GM10248 (cell line): ENCODE measurements at regions not wholly inside any gene's neighbourhood (a gene's known extent, or its start where the extent isn't known, plus 50 kb on each side); places are given as distances from the start of the nearest gene placed in this dataset.

ENCODE experiments used
- CTCF ChIA-PET: fragments of 300-600 bp; sonication (Branson Sonifier 250); formaldehyde crosslinking; extraction: SDS; loops from one replicate; lab custom pipeline; 2021; ENCODE audit warnings: antibody characterized with exemption; lab: Yijun Ruan, JAX
- POLR2A ChIA-PET: fragments of 350-650 bp; sonication (Branson Sonifier 250); formaldehyde crosslinking; extraction: SDS; loops from one replicate; lab custom pipeline; 2020; ENCODE audit warnings: antibody characterized with exemption; lab: Yijun Ruan, JAX
- DNase-seq: peaks from one replicate; pipeline ENCODE4 v3.0.0; 2012; ENCODE audit errors: extremely low spot score
- TF ChIP-seq, protein P1 (sequence below): IDR thresholded peaks from 2 replicates; pipeline ENCODE4 v1.5.1; 2012; ENCODE audit warnings: mild to moderate bottlenecking, low read depth; ENCODE audit errors: extremely low read depth, missing control alignments, control extremely low read depth

DNA sequence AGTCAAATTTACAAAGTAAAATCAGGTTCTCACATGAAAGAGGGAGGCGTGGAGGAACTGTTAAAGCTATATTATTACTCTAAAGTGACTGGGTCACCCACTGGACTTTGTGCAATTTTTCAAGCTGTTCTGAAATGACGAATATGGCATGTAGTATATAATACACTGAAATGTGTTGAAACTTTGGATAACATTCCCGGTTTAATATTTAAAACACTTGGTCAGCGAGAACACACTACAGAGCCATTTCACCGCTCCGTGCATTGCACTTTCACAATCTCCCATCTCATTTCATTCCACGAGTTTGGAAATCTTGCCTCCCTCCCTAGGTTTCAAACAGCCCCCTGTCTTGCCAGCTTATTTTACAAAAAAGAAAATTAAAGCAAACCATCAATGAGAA lies 337.9 kb downstream of the WDR11 start:
- no peak for DNase-seq
- CTCF ChIA-PET, result interaction anchor here (1.2 to 1.5 kb wide), 3 partner anchors 29 to 57 kb away, joined by 3 to 4 read pairs (median 3); no protein-coding TSS in a partner anchor
- POLR2A ChIA-PET, result interaction anchor here (0.6 kb wide), 1 partner anchor 265 kb away, joined by 5 read pairs; no protein-coding TSS in a partner anchor
- TF ChIP-seq, protein P1, sequence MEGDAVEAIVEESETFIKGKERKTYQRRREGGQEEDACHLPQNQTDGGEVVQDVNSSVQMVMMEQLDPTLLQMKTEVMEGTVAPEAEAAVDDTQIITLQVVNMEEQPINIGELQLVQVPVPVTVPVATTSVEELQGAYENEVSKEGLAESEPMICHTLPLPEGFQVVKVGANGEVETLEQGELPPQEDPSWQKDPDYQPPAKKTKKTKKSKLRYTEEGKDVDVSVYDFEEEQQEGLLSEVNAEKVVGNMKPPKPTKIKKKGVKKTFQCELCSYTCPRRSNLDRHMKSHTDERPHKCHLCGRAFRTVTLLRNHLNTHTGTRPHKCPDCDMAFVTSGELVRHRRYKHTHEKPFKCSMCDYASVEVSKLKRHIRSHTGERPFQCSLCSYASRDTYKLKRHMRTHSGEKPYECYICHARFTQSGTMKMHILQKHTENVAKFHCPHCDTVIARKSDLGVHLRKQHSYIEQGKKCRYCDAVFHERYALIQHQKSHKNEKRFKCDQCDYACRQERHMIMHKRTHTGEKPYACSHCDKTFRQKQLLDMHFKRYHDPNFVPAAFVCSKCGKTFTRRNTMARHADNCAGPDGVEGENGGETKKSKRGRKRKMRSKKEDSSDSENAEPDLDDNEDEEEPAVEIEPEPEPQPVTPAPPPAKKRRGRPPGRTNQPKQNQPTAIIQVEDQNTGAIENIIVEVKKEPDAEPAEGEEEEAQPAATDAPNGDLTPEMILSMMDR, result no peak

DNA sequence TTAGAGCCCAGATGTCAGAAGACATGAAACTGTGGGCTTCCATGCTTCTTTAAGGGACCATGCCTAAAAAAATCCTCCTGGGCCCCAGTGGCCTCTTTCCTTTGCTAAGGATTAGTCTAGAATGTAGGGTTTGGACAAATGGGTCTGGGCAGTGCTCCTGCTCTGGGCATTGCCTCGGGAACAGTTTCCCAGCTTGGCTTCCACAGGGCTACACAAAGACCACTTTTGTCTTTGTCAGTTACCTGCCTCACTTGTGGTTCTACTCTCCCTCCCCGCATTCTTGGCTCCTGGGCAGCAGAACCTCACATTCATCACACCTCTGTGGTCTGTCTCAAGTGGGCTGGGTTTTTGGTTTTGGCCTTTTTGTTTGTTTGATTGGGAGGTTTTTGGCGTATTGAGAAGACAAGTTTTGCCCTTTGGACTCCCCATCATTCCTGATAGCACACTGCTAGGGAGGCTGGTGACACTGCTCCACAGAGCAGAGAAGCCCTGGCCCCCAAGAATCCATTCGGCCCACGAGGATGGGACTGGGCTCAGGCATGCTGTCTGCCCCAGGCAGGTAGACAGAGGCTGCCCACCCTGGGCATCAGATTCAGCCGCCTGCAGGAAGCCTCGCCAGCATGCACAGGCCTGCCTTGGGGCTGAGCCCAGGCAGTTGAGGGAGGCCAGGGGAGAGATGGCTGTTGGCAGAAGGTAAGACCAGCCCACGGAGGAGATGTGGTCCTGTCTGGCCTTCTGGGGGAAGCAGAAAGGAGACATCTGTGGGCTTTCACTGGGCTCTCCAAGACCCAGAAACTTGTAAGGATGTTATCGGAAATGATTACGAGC lies 343.7 kb downstream of the WDR11 start:
- POLR2A ChIA-PET, result no interaction called here
- CTCF ChIA-PET, result no interaction called here
- no peak for DNase-seq
- TF ChIP-seq, protein P1, result no peak

DNA sequence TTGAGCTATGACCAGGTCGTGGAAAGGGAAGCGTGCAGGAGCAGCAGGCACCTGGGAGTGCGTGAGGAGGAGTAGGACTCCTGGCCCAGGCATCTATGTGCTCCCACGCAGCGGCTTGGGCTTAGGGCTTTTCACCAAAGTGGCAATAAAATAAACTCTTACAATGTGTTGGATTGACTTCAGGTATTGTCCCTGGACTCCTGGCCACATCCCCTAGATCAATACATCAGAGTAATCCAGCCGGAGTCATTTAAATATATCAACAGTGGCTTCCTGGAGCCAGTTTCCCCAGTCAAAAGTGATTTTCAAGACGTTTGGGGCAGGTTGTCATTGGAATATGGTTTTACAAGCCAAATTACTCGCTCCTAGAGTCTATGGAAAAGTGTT lies 344.4 kb downstream of the WDR11 start:
- no peak for DNase-seq
- TF ChIP-seq, protein P1, result no peak
- CTCF ChIA-PET, result no interaction called here
- POLR2A ChIA-PET, result no interaction called here

DNA sequence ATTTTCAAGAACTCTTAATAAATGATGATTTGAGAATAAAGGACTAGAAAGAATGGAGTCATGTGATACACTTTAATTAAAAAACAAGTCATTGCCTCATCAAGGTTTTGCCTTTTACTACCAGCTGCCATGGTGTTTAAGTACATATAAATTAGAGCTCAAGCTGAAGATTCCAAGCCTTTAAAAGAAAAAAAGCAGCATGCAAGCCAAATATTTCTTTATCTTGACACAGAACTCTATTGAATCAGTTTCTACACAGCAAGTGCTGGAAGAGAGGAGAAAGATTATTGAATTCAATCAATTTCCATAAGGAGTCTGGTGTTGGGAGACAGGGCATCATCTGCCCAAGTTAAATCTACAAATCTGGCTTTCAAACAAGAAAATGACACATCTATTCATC lies 347.9 kb downstream of the WDR11 start:
- CTCF ChIA-PET, result no interaction called here

DNA sequence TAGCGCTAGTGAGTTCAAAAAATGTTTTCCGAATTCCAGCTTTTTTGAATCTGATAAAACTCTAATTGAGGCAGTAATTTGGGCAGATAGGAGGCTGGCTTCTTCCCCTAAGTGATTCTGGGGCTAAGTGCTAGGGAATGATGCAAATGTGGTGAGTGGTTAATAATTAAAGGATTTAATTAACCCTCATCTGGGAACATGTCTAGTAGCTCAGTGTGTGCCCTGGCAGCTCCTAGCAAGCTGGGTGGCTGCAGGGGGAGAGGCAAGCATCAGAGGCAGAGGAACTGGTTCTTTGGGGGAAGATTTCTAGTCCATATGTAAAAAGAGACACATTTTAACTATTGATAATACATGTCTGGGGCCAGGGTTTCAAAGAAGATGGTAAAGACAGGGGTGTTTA lies 354.5 kb downstream of the WDR11 start:
- CTCF ChIA-PET, result interaction anchor here (0.8 to 1.0 kb wide), 2 partner anchors 22 to 51 kb away, joined by 3 to 4 read pairs; no protein-coding TSS in a partner anchor
- TF ChIP-seq, protein P1, result no peak
- no peak for DNase-seq
- POLR2A ChIA-PET, result no interaction called here

More for the DNA sequence above, 347.9 kb downstream of the WDR11 start:
- DNase-seq, result no peak
- TF ChIP-seq, protein P1, result no peak
- POLR2A ChIA-PET, result no interaction called here

DNA sequence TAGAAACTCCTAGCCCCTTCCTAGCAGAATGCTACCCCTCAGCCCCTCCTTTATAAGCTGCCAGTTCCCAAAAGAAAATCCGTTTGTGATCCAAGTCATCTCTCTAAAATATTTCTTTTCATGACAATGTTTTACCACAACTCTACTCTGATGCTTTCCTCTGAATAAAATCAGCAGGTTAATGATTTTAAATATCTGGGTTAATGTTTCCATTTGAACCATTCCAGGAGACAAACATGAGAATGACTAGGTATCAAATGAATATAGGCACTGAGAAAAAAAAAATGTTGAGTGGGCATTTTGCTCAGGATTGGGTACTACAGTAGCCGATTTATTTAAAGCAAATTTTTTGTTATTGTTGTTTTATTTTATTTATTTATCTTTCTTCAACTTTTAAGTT lies 360.3 kb downstream of the WDR11 start:
- CTCF ChIA-PET, result interaction anchor here (1.0 to 1.1 kb wide), 2 partner anchors 10 to 65 kb away, joined by 3 to 4 read pairs; no protein-coding TSS in a partner anchor
- POLR2A ChIA-PET, result no interaction called here
- TF ChIP-seq, protein P1, result no peak
- DNase-seq, result no peak
